Uterus (tissue), 3 donors: ENCODE measurements at regions not wholly inside any gene's neighbourhood (a gene's known extent, or its start where the extent isn't known, plus 50 kb on each side); places are given as distances from the start of the nearest gene placed in this dataset.
"Not testable (repeated sequence)": the region's sequence is repeated elsewhere in the genome, so short reads cannot be mapped to it uniquely, and the experiment has no call there.

Source experiments
- DNase-seq, 2 donors: peaks; one replicate each; pipeline ENCODE4 v3.0.0-alpha.2; 2019 to 2020
- H3K27ac ChIP-seq, 2 donors: fragments of 200-600 bp; sonication (generic); 1 replicate in 1 of 2; 2 replicates in 1 of 2; pipeline ENCODE4 v1.5.1; 2016 to 2018
- H3K27me3 ChIP-seq, 2 donors: fragments of 200-600 bp; sonication (generic); one replicate each; pipeline ENCODE4 v1.5.1; 2018 to 2019; ENCODE audit warnings: control low read depth in 1 of 2
- H3K36me3 ChIP-seq, 2 donors: fragments of 200-600 bp; sonication (generic); one replicate each; pipeline ENCODE4 v1.5.1; 2019; ENCODE audit warnings: control low read depth in 1 of 2
- H3K4me1 ChIP-seq, 2 donors: fragments of 200-600 bp; sonication (generic); one replicate each; pipeline ENCODE4 v1.5.1; 2018 to 2019; ENCODE audit warnings: control low read depth in 1 of 2
- H3K4me3 ChIP-seq, 2 donors: fragments of 200-600 bp; sonication (generic); 1 replicate in 1 of 2; 2 replicates in 1 of 2; pipeline ENCODE4 v1.5.1; 2018 to 2019; ENCODE audit warnings: mild to moderate bottlenecking in 1 of 2
- H3K9me3 ChIP-seq, 2 donors: fragments of 200-600 bp; sonication (generic); one replicate each; pipeline ENCODE4 v1.5.1; 2019; ENCODE audit warnings: control low read depth in 1 of 2
- POLR2A ChIP-seq, 2 donors: fragments of 450-650 bp; IDR thresholded peaks; one replicate each; pipeline ENCODE4 v1.6.1; 2016; ENCODE audit warnings: antibody characterized with exemption in 2 of 2, mild to moderate bottlenecking in 1 of 2, moderate library complexity in 1 of 2
- intact Hi-C: fragments of 100-400 bp; cut with DNase I; formaldehyde crosslinking; loops from one replicate; pipeline ENCODE4 v1.15.1; 2023; ENCODE audit warnings: low total_unique reads
- TF ChIP-seq, protein P1 (sequence below), 4 experiments: fragments of 200-600 bp in 2 of 4; fragments of 450-650 bp in 2 of 4; sonication (generic) in 2 of 4; IDR thresholded peaks; one replicate each; pipeline ENCODE4 v1.5.1; 2016 to 2019; ENCODE audit warnings: antibody characterized with exemption in 4 of 4, mild to moderate bottlenecking in 2 of 4, moderate library complexity in 1 of 4
- donor health status: DM: yes; HTN: yes; CAD: no.

DNA sequence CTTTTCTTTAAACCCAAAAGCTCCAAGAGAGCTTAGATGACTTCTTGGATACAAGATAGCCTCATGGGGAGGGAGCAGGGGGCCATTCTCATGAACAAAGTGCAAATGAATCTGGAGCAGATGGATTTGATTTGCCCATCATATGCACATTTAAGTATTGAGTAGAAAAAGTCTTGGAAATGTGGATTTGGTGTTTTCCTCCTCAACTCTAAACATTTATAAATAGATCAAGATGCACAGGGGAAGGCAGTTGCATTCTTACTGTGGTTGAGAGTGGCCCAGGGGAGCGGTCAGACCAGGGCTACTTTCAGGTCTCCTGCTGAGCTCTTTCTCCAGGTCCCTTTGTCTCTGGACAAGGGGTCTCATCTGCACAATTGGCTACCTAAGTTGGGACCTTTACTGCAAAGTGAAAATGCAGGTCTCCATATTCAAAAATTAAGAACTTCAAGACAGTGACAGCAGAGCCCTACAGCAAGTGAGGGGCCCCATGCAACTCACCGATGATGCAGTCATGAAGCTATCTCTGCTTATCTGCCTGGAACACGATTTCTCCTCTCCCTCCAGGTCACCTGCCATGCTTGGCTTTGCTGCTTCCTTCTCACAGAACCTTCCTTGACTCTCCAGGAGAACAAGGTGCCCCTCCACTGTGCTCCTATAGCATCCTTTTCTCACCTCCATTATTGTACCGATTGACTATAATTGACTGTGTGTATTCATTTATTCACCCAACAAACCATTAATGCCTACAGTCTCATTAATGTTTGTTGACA is 145.4 kb downstream of the LPIN1 start:
- H3K4me1 ChIP-seq: no peaks in the 10 kb centered on the region
- H3K4me3 ChIP-seq: no peak overlapping the region
- no peaks in the 10 kb centered on the region for H3K27me3 ChIP-seq
- H3K27ac ChIP-seq: no peak overlapping the region
- TF ChIP-seq, protein P1, sequence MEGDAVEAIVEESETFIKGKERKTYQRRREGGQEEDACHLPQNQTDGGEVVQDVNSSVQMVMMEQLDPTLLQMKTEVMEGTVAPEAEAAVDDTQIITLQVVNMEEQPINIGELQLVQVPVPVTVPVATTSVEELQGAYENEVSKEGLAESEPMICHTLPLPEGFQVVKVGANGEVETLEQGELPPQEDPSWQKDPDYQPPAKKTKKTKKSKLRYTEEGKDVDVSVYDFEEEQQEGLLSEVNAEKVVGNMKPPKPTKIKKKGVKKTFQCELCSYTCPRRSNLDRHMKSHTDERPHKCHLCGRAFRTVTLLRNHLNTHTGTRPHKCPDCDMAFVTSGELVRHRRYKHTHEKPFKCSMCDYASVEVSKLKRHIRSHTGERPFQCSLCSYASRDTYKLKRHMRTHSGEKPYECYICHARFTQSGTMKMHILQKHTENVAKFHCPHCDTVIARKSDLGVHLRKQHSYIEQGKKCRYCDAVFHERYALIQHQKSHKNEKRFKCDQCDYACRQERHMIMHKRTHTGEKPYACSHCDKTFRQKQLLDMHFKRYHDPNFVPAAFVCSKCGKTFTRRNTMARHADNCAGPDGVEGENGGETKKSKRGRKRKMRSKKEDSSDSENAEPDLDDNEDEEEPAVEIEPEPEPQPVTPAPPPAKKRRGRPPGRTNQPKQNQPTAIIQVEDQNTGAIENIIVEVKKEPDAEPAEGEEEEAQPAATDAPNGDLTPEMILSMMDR (IDR thresholded peaks at IDR 0.05): no peak
- intact Hi-C loops: no loop called here
- no peaks in the 10 kb centered on the region for H3K9me3 ChIP-seq
- H3K36me3 ChIP-seq: no peaks in the 10 kb centered on the region
- DNase-seq: no peak

DNA sequence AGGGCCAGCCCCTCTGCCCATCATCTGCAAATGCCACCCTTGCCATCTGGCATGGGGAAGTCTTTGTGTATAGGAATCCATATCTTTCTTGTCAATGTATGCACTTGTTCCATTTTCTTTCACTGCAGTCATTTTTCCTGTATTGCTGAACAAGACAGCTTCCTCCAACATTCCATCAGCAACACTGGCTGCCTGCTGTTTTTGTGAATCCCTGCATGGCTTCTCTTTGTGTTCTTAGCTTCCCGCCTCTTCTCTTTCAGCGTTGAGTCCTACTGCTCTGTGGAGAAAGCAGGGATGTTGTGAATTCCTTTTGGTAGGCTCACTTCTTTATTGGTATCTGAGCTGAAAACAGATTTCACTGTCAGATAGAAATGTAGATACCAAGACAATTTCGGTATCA is 150.0 kb downstream of the LPIN1 start:
- Histone ChIP-seq H3K9me3 (no peaks in the 10 kb centered on the region), H3K27ac (no peak overlapping the region), H3K4me1 (no peaks in the 10 kb centered on the region), H3K27me3 (no peaks in the 10 kb centered on the region), H3K36me3 (no peaks in the 10 kb centered on the region), H3K4me3 (no peak overlapping the region)
- intact Hi-C loops: no loop called here
- DNase-seq: no peak
- TF ChIP-seq POLR2A (IDR thresholded peaks at IDR 0.05): no peak
- TF ChIP-seq, protein P1 (IDR thresholded peaks at IDR 0.05): no peak

DNA sequence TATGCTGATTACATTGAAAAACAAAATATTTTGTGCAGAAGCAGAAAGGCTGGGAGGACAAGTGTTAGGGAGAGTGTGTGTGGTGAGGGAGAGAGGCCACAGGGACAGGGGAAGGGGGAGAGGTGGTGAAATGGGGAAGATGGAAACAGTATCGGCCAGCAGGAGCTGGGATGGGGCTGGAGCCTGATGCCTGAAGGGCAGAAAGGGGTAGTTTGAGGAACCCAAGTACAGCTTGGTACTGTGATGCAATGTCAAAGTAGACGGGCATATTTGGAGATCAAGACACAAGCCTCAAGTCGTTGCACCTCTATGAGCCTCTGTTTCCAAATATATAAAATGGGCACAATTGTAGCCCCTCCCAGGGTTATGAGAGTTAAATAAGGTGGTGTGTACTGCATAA is 152.1 kb downstream of the LPIN1 start:
- Histone ChIP-seq H3K4me1 (no peaks in the 10 kb centered on the region), H3K36me3 (no peaks in the 10 kb centered on the region), H3K27ac (no peak overlapping the region), H3K27me3 (no peaks in the 10 kb centered on the region), H3K4me3 (no peak overlapping the region), H3K9me3 (no peaks in the 10 kb centered on the region)
- intact Hi-C loops: no loop called here
- TF ChIP-seq, protein P1 (IDR thresholded peaks at IDR 0.05): no peak
- no peak for TF ChIP-seq POLR2A (IDR thresholded peaks at IDR 0.05)
- DNase-seq: no peak

DNA sequence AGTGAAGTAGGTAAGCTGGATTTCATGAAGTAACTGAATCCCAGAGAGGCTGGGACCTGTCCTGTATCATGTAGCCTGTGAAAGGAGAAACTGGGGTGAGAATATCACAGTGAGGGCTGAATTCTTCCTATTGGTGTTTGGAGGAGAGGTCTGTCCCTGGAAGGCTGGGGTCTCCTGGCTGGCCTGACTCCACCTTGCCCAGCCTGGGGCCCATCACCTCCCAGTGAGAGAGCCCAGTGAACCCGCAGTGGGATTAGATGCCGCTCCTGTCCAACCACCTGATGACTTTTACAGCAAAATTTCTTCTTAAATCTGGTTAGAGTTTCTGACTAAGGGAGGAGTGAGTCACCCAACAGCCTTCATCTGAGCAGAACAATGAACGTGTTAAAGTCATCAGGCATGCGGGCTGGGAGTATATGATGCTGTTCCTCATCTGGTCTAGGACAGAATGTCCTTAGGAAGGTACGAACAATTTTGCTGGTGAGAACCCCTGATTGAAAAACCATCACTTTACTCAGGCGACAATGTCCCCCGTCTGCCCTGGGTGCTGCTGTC is 152.9 kb downstream of the LPIN1 start:
- no peak for DNase-seq
- Histone ChIP-seq H3K27me3 (no peaks in the 10 kb centered on the region), H3K9me3 (no peaks in the 10 kb centered on the region), H3K27ac (no peak overlapping the region), H3K4me1 (no peaks in the 10 kb centered on the region), H3K36me3 (no peaks in the 10 kb centered on the region), H3K4me3 (no peak overlapping the region)
- intact Hi-C loops: no loop called here
- TF ChIP-seq, protein P1 (IDR thresholded peaks at IDR 0.05): no peak
- no peak for TF ChIP-seq POLR2A (IDR thresholded peaks at IDR 0.05)

DNA sequence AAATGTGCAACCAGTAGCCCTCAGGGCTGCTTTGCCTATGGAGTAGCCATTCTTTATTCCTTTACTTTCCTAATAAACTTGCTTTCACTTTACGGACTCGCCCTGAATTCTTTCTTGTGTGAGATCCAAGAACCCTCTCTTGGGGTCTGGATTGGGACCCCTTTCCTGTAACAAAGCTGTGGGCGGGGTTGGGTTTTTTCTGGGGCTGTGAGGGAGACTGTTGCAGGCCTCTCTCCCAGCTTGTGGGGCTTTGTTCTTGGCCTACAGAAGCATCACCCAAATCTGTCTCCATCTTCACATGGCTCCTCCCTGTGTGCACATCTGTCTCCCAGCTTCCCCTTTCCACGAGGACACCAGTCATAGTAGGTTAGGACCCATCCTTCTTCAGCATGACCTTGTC is 154.5 kb downstream of the LPIN1 start:
- intact Hi-C loops, H3K36me3 ChIP-seq, DNase-seq, H3K4me3 ChIP-seq, H3K27ac ChIP-seq, H3K4me1 ChIP-seq, H3K9me3 ChIP-seq, H3K27me3 ChIP-seq: not testable (repeated sequence)
